Gastroesophageal sphincter (tissue), 4 donors: ENCODE measurements at regions not wholly inside any gene's neighbourhood (a gene's known extent, or its start where the extent isn't known, plus 50 kb on each side); places are given as distances from the start of the nearest gene placed in this dataset.

ENCODE experiments used
- ATAC-seq: fragments of 150-250 bp; one replicate; pipeline ENCODE4 v1.9.1; 2016; ENCODE audit warnings: mild to moderate bottlenecking, moderate library complexity
- H3K27ac ChIP-seq, 4 donors: fragments of 200-600 bp; sonication (generic) in 3 of 4; 1 replicate in 3 of 4; 2 replicates in 1 of 4; pipeline ENCODE4 v1.5.1; 2016 to 2019
- H3K27me3 ChIP-seq: fragments of 200-600 bp; sonication (generic); one replicate; pipeline ENCODE4 v1.5.1; 2019
- H3K36me3 ChIP-seq, 2 donors: fragments of 200-600 bp; sonication (generic); one replicate each; pipeline ENCODE4 v1.5.1; 2019; ENCODE audit warnings: control low read depth in 1 of 2
- H3K4me1 ChIP-seq, 3 donors: fragments of 200-600 bp; sonication (generic); 1 replicate in 2 of 3; 2 replicates in 1 of 3; pipeline ENCODE4 v1.5.1; 2016 to 2019; ENCODE audit warnings: control low read depth in 2 of 3
- H3K4me3 ChIP-seq, 2 donors: fragments of 200-600 bp; sonication (generic); one replicate each; pipeline ENCODE4 v1.5.1; 2019; ENCODE audit warnings: mild to moderate bottlenecking in 1 of 2, moderate library complexity in 1 of 2
- H3K9me3 ChIP-seq, 3 donors: fragments of 200-600 bp; sonication (generic); one replicate each; pipeline ENCODE4 v1.5.1; 2017 to 2019; ENCODE audit warnings: control low read depth in 2 of 3
- CTCF ChIP-seq, 4 experiments: fragments of 200-600 bp in 2 of 4; fragments of 450-650 bp in 2 of 4; sonication (generic) in 1 of 4; IDR thresholded peaks; one replicate each; pipeline ENCODE4 v1.5.1; 2017 to 2019; ENCODE audit warnings: antibody characterized with exemption in 4 of 4, mild to moderate bottlenecking in 2 of 4, moderate library complexity in 2 of 4
- EP300 ChIP-seq: sonication (generic); formaldehyde crosslinking; IDR thresholded peaks from one replicate; pipeline ENCODE4 v1.6.1; 2017; ENCODE audit warnings: antibody characterized with exemption, mild to moderate bottlenecking
- POLR2A ChIP-seq, 2 donors: fragments of 450-650 bp; IDR thresholded peaks; one replicate each; pipeline ENCODE4 v1.6.1; 2017; ENCODE audit warnings: antibody characterized with exemption in 2 of 2, mild to moderate bottlenecking in 2 of 2, moderate library complexity in 1 of 2
- POLR2AphosphoS5 ChIP-seq: sonication (generic); formaldehyde crosslinking; IDR thresholded peaks from one replicate; pipeline ENCODE4 v1.6.1; 2017; ENCODE audit warnings: antibody characterized with exemption
- WGBS, 2 donors: methylation state at CpG; one replicate each; pipeline ENCODE4 v1.1.5; 2018; ENCODE audit warnings: low coverage in 1 of 2; 5-methylcytosine and 5-hydroxymethylcytosine counted together

- no peak overlapping the region for H3K27ac ChIP-seq
- H3K9me3 ChIP-seq = no peaks in the 10 kb centered on the region
- no peaks in the 10 kb centered on the region for H3K27me3 ChIP-seq
- TF ChIP-seq EP300 = no peak
- no peak overlapping the region for H3K4me3 ChIP-seq
- no peak for ATAC-seq
- H3K4me1 ChIP-seq = no peaks in the 10 kb centered on the region
- H3K36me3 ChIP-seq = no peaks in the 10 kb centered on the region
- 65% methylated on average over 2 of the region's 2 CpGs; no CpG with 5 or more reads in 1 of the 2 donors for WGBS, 2 donors
These were observed 101.2 kb upstream of the GNAO1 start for GRCh38 chr16:56090076-56090475.

GRCh38 chr16:56087626-56088025 lies 103.7 kb upstream of the GNAO1 start:
- Histone ChIP-seq H3K4me1 (no peaks in the 10 kb centered on the region), H3K27ac (no peak overlapping the region)

GRCh38 chr16:56081371-56081770 lies 109.9 kb upstream of the GNAO1 start:
- no peak for ATAC-seq
- Histone ChIP-seq H3K27ac (no peak overlapping the region), H3K9me3 (peaks cover 0 to 5% (median 0%) of the 10 kb centered on the region in 3 donors), H3K36me3 (no peaks in the 10 kb centered on the region), H3K27me3 (peaks cover 5% of the 10 kb centered on the region), H3K4me1 (no peaks in the 10 kb centered on the region), H3K4me3 (no peak overlapping the region)
- no peak for TF ChIP-seq POLR2A (IDR thresholded peaks at IDR 0.05)
- TF ChIP-seq EP300 = no peak
- no peak for TF ChIP-seq CTCF (IDR thresholded peaks at IDR 0.05)
- TF ChIP-seq POLR2AphosphoS5 = no peak
- WGBS, 2 donors = no CpG with 5 or more reads among the region's 2 CpGs

More at GRCh38 chr16:56087626-56088025, 103.7 kb upstream of the GNAO1 start:
- H3K4me3 ChIP-seq = no peak overlapping the region
- no peaks in the 10 kb centered on the region for H3K9me3 ChIP-seq
- WGBS, 2 donors = 81% methylated on average over 6 of the region's 6 CpGs; no CpG with 5 or more reads in 1 of the 2 donors
- TF ChIP-seq CTCF (IDR thresholded peaks at IDR 0.05) (no peak), EP300 (no peak), POLR2AphosphoS5 (no peak), POLR2A (IDR thresholded peaks at IDR 0.05) (no peak)
- no peaks in the 10 kb centered on the region for H3K36me3 ChIP-seq
- peaks cover 5% of the 10 kb centered on the region for H3K27me3 ChIP-seq
- no peak for ATAC-seq

GRCh38 chr16:56075732-56076388 lies 115.4 kb upstream of the GNAO1 start:
- TF ChIP-seq EP300 (no peak), POLR2A (IDR thresholded peaks at IDR 0.05) (no peak), POLR2AphosphoS5 (no peak), CTCF (IDR thresholded peaks at IDR 0.05) (no peak)

GRCh38 chr16:56073508-56073907 lies 117.8 kb upstream of the GNAO1 start:
- Histone ChIP-seq H3K27me3 (no peaks in the 10 kb centered on the region), H3K9me3 (no peaks in the 10 kb centered on the region), H3K36me3 (no peaks in the 10 kb centered on the region), H3K4me3 (no peak overlapping the region), H3K27ac (no peak overlapping the region), H3K4me1 (no peaks in the 10 kb centered on the region)
- no peak for ATAC-seq
- no peak for TF ChIP-seq POLR2AphosphoS5
- TF ChIP-seq CTCF (IDR thresholded peaks at IDR 0.05) = no peak
- no peak for TF ChIP-seq POLR2A (IDR thresholded peaks at IDR 0.05)
- TF ChIP-seq EP300 = no peak
- WGBS, 2 donors = 79% methylated on average over 3 of the region's 4 CpGs; no CpG with 5 or more reads in 1 of the 2 donors

More at GRCh38 chr16:56075732-56076388, 115.4 kb upstream of the GNAO1 start:
- H3K27ac ChIP-seq = no peak overlapping the region
- H3K4me1 ChIP-seq = no peaks in the 10 kb centered on the region
- H3K36me3 ChIP-seq = no peaks in the 10 kb centered on the region
- no peaks in the 10 kb centered on the region for H3K9me3 ChIP-seq
- H3K27me3 ChIP-seq = no peaks in the 10 kb centered on the region
- WGBS, 2 donors = 41 to 53% methylated on average over 3 to 11 of the region's 11 CpGs
- H3K4me3 ChIP-seq = no peak overlapping the region
- no peak for ATAC-seq
